ENCODE measurements at regions not wholly inside any gene's neighbourhood (a gene's known extent, or its start where the extent isn't known, plus 50 kb on each side); places are given as distances from the start of the nearest gene placed in this dataset.
"Not testable (repeated sequence)": the region's sequence is repeated elsewhere in the genome, so short reads cannot be mapped to it uniquely, and the experiment has no call there.

DNA sequence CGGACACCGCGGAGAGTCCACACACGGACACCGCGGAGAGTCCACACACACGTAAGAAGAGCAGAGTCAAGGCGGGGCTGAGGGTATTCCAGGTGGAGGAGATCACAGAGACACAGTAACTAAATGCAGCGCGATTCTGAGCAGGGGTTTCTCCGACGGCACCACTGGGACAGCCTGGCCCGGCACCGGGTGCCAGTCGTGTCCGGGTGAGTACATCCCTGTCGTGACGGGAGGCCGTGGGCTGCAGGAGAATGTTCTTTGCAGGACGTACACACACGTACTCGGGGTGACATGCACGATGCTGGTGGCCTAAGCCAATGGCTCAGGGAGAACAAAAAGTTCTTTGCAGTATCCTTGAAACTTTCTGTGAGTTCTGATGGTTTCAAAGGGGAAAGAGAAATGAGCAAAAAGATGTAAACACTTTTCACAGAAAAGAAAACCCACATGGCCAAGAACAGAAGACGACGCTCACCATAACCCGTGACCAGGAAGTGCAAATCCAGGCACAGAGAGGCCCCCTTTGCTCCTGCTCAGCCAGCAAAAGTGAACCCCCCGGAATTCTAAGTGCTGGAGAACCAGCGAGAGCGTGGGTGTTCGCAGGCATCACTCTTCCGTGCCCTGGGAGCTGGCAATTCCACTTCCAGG is 53.7 kb upstream of the METRNL start:
- 93% methylated on average over 31 of the region's 31 CpGs for WGBS
- Histone ChIP-seq H3K27me3 (no peaks in the 10 kb centered on the region), H3K27ac (no peak overlapping the region), H3K4me3 (no peak overlapping the region), H3K36me3 (peaks cover 18% of the 10 kb centered on the region), H3K4me1 (no peaks in the 10 kb centered on the region), H3K9me3 (no peaks in the 10 kb centered on the region)
- TF ChIP-seq POLR2AphosphoS5 (IDR thresholded peaks at IDR 0.05): no peak
- DNase-seq (ENCODE audit: low spot score in 2 of 2): no peak

- Histone ChIP-seq H3K27ac (no peak overlapping the region), H3K9me3 (no peaks in the 10 kb centered on the region), H3K27me3 (no peaks in the 10 kb centered on the region), H3K4me1 (no peaks in the 10 kb centered on the region), H3K4me3 (no peak overlapping the region), H3K36me3 (peaks cover 18% of the 10 kb centered on the region)
- TF ChIP-seq EP300 (IDR thresholded peaks at IDR 0.05): no peak
- TF ChIP-seq, protein P1, sequence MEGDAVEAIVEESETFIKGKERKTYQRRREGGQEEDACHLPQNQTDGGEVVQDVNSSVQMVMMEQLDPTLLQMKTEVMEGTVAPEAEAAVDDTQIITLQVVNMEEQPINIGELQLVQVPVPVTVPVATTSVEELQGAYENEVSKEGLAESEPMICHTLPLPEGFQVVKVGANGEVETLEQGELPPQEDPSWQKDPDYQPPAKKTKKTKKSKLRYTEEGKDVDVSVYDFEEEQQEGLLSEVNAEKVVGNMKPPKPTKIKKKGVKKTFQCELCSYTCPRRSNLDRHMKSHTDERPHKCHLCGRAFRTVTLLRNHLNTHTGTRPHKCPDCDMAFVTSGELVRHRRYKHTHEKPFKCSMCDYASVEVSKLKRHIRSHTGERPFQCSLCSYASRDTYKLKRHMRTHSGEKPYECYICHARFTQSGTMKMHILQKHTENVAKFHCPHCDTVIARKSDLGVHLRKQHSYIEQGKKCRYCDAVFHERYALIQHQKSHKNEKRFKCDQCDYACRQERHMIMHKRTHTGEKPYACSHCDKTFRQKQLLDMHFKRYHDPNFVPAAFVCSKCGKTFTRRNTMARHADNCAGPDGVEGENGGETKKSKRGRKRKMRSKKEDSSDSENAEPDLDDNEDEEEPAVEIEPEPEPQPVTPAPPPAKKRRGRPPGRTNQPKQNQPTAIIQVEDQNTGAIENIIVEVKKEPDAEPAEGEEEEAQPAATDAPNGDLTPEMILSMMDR (IDR thresholded peaks at IDR 0.05): no peak
- TF ChIP-seq POLR2A (IDR thresholded peaks at IDR 0.05): no peak
- WGBS: 76% methylated on average over 10 of the region's 14 CpGs
- DNase-seq (ENCODE audit: low spot score in 2 of 2): no peak
These were observed 53.0 kb upstream of the METRNL start for GRCh38 chr17:83026311-83026811.

DNA sequence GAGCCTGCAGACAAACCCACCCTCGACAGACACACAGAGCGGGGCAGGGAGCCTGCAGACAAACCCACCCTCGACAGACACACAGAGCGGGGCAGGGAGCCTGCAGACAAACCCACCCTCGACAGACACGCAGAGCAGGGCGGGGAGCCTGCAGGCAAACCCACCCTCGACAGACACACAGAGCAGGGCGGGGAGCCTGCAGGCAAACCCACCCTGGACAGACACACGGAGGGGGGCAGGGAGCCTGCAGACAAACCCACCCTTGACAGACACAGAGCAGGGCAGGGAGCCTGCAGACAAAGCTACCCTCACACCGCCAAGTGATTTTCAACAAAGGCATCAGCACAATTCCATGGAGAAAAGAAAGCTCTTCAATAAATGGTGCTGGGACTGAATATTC is 52.5 kb upstream of the METRNL start:
- H3K9me3 ChIP-seq; H3K4me1 ChIP-seq; H3K27me3 ChIP-seq; H3K27ac ChIP-seq; H3K4me3 ChIP-seq; DNase-seq (ENCODE audit: low spot score in 2 of 2): not testable (repeated sequence)
- peaks cover 18% of the 10 kb centered on the region for H3K36me3 ChIP-seq
- 65% methylated on average over 11 of the region's 11 CpGs for WGBS

- WGBS: 94% methylated on average over 17 of the region's 17 CpGs
- no peak for TF ChIP-seq POLR2A (IDR thresholded peaks at IDR 0.05)
- no peak for TF ChIP-seq POLR2AphosphoS5 (IDR thresholded peaks at IDR 0.05)
- TF ChIP-seq EP300 (IDR thresholded peaks at IDR 0.05): no peak
- TF ChIP-seq, protein P1 (IDR thresholded peaks at IDR 0.05): no peak
- H3K4me3 ChIP-seq: no peak overlapping the region
- H3K9me3 ChIP-seq: no peaks in the 10 kb centered on the region
- H3K4me1 ChIP-seq: no peaks in the 10 kb centered on the region
- H3K27me3 ChIP-seq: no peaks in the 10 kb centered on the region
- peaks cover 19% of the 10 kb centered on the region for H3K36me3 ChIP-seq
- DNase-seq (ENCODE audit: low spot score in 2 of 2): no peak
- no peak overlapping the region for H3K27ac ChIP-seq
These were observed 50.6 kb upstream of the METRNL start for GRCh38 chr17:83028851-83029250.

- TF ChIP-seq, protein P1 (IDR thresholded peaks at IDR 0.05): no peak
- TF ChIP-seq POLR2AphosphoS5 (IDR thresholded peaks at IDR 0.05) (no peak), EP300 (IDR thresholded peaks at IDR 0.05) (no peak), POLR2A (IDR thresholded peaks at IDR 0.05) (no peak)
- H3K9me3 ChIP-seq: no peaks in the 10 kb centered on the region
- no peaks in the 10 kb centered on the region for H3K27me3 ChIP-seq
- 91% methylated on average over 16 of the region's 16 CpGs for WGBS
- DNase-seq (ENCODE audit: low spot score in 2 of 2): no peak
- H3K27ac ChIP-seq: no peak overlapping the region
- H3K4me1 ChIP-seq: no peaks in the 10 kb centered on the region
- H3K36me3 ChIP-seq: peaks cover 12% of the 10 kb centered on the region
- no peak overlapping the region for H3K4me3 ChIP-seq
These were observed 49.8 kb upstream of the METRNL start for GRCh38 chr17:83029571-83029970.

All from suprapubic skin (tissue), 4 donors.